Iris pigment epithelial cell (primary cell): ENCODE measurements at regions not wholly inside any gene's neighbourhood (a gene's known extent, or its start where the extent isn't known, plus 50 kb on each side); places are given as distances from the start of the nearest gene placed in this dataset.
"Not testable (repeated sequence)": the region's sequence is repeated elsewhere in the genome, so short reads cannot be mapped to it uniquely, and the experiment has no call there.

ENCODE experiments used
- DNase-seq: peaks from one replicate; pipeline ENCODE4 v3.0.0-alpha.2; 2011; ENCODE audit warnings: low read depth

DNA sequence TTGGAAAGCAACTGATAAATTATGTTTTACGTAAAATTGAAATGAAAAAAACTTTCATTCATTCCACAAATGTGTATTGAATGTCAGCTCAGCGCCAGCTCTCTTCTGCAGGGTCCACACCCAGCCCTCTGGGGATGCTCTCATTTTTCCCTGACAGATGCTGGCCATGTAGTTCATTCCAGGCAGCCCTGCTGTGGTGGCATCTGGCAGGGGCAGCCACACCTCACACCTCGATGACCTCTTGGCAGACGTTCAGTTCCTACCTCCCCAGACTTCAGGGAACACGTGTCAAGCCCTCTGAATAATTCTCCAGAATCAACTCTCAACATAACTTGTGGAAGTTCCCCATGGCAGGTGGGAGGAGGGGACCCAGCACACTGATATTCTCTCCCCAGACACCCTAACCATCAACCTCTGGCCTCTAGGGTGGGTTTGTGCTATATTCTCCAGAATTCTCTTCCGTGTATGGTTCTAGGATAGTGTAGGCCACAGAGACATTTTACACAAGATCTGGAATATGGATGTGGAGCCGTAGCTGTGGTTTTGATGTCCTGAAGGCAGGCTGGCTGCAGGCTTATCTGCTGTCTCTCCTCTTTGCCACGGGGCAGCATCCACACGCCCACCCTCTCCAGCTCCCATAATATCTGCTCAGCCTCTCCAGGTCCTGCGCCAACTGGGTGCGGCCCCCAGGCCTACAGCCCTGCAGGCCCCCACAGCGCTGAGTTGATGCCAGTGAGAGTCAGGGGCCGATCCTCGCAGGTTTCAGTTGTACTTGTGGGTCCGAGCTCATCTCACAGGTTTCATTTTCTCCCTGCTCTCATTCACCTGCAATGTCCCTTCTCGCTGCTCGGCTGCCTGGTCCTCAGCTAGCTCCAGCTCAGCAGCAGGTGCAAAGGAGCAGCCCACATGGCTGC is 175.8 kb upstream of the ARID1B start:
- DNase-seq = no peak

DNA sequence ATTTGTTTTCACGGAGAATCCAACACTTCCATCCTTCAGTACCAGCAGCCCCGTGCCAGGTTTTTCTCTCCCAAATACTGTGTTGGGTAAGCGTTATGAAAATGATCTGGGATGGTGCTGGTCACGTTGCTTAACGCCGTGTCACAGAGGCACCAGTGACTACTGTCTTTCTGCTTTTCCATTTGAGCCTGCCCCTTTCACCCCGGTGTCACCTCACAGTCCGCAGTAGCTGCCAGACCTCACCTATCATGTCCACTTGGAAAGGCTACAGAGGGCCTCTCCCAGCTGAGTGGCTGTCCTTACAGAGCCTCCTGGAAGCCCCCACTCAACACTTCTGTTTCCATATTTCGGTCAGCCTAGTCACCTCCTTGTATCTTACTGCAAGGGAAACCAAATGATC is 176.5 kb upstream of the ARID1B start:
- no peak for DNase-seq

DNA sequence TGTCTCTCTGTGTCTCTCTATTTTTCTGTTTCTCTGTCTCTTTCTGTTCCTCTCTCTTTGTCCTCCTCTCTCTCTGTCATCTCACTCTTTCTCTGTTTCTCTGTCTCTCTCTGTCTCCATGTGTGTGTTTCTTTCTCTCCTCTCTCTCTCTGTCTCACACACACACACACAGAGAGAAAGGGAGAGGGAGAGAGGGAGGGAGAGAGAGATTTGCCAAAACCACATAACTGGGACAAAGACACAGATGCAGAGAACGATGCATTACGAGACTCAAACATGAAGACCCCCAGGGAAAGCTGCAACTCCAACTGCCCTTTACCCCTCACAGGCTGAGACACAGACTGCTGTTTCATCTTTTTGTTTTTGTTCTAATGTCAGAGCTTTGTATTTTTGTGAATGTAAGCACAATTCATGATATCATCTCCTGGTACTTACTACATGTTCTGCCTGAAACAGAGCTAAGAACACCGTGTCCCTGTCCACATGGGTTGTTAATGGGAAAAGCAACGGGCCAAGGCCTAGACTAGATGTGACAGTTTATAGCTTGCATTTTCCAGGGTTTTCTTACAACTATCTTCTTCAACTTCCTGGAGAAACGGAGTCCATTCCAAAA is 177.1 kb upstream of the ARID1B start:
- DNase-seq = no peak

DNA sequence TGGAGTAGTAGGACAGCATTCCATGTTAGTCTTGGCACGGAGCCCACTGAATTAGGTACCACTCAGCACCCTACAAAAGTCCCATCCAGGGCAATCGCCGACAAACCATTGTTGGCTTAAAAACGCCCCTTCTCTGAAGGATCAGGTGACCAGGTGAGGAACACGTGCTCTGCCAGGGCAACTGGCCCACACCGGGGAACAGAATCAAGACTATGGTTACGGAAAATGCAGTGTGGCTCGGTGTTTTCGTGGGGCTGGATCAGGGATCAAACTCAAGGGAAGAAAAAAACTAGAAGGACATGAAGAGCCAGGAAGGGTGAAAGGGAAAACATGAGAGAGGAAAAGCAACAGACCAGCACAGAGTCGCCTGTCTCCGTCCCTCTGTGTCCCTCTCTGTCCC is 177.8 kb upstream of the ARID1B start:
- DNase-seq = no peak

DNA sequence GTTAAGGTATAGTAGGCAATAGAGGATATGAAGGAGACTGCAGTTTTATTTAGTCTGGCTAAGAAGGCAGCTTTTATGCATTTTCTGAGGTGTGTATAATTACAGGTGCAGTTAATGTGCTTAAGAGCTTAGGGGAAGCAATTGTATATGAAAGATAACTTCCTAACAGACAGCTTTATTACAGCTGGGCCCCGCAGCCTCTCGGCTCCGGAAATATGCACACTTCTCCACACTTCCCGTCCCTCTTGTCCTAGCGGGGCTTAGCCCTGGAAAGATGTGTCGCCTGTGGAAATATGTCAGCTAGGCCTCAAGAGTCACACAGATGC is 178.4 kb upstream of the ARID1B start:
- no peak for DNase-seq

DNA sequence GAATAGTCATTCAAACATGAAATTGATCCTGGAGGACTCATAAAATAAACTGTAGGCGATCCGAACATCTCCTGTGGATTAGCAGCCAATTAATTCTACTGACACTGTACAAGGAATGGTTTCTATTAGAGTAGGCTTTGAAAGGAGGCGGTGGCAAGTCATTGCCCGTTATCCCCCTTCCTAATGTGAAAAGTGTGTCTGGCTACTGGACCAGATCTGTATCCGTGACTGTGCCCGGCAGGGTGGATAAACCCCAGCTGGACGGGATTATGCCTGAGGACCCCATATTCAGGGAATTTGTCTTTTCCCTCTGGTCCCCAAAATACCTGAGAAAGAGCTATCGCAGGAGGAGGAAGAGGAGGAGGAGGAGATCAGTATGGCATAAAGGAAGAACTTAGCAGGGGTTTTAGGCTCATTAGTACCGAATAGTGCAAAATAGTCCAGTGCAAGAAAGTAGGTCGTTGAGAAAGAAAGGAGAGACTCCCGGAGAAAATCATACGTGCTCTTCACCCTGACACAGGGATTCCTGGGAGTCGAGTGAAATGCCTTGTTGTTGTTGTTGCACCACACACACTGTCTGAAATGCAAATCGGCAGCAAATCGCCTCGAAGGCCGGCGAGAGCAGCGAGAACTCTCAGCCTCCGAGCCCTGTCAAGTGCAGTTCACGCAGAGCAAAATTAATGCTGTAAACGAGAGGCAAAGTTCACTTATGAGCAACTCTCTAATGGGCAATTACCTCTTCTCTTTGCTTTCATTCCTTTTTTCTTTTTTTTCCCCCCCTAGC is 178.9 kb upstream of the ARID1B start:
- no peak for DNase-seq

DNA sequence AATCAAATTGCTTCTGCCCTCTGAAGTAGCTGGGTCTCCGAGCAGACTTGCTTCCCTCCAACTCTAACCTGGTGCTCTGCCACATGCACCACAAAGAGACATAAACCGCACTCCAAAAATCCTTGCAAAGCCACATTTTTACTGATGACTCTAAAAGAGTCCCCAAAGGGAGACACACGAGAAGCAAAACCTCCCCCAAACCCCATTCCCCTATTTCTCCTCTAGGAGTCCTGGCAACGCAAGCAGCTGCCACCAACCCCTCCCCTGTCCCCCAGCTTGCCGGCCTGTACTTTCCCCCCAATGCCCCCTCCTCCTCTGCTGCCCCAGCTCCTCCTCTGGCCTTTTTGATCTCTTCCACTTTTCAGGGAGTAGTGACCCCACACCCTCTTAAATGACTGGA is 180.1 kb upstream of the ARID1B start:
- DNase-seq = no peak

DNA sequence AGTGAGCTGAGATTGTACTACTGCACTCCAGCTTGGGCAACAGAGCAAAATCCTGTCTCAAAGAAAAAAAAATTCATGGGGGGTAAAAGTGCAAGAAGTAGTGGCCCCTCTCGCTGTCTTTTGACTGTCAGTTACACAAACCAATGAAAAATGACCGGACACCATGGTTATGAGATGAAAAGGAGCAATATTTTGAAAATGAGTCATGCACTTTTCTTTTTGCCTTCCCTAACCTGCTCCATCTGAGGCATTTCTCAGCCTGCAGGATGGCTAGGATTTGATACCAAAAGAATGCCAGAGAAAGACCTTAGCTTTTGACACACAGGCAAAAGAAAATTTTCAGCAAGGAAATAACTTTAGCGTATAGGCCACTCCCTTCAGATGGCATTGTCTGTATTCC is 181.7 kb upstream of the ARID1B start:
- DNase-seq = peak; percentile 8

DNA sequence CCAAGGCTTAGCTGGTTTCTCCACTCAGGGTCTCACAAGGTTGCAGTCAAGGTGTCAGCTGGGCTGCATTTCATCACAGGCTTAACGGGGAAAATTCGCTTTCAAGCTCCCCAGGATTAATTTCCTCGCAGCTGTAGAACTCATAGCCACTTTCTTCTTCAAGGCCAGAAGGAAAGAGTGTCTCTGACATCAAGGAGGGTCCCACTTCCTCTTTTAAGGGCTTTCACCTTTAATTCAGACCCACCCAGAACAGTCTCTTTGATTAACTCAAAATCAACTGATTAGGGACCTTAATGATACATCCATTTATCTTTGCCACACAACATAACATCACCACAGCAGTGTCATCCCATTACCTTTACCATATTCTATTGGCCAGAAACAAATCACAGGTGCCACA is 183.3 kb upstream of the ARID1B start:
- DNase-seq = no peak

DNA sequence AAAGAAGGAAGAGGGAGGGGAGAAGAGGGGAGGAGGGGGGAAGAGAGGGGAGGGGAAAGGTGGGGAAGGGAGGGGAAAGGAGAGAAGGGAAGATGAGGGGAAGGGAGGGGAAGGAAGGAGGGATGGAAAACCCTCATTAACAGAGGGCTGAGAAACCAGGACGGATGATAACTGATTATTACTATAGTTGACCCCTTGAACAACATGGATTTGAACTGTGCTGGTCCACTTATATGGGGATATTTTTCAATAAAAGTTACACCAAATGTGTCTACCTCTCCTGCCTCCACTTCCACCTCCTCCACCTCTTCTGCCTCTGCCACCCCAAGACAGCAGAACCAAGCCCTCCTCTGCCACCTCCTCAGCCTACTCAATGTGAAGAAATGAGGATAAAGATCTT is 184.1 kb upstream of the ARID1B start:
- DNase-seq = no peak

DNA sequence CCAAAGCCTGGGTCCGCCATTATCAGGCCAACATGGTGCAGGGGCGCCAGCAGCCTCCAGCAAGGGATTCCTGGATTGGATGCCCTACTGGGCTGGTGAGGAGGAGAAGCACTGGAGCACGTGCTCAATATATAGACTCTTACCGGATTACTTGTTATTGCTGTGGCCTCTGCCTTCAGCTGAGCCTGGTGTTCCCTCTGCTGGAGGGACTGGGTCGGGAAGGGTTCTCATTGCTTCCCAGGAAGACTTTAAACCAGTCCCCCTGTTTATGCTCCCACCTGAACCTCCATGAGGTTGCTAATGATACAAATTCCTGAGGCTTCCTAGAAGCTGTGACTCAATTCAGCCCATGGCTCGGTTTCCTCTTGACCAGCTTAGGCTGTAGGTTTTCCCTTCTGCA is 186.7 kb upstream of the ARID1B start:
- no peak for DNase-seq

DNA sequence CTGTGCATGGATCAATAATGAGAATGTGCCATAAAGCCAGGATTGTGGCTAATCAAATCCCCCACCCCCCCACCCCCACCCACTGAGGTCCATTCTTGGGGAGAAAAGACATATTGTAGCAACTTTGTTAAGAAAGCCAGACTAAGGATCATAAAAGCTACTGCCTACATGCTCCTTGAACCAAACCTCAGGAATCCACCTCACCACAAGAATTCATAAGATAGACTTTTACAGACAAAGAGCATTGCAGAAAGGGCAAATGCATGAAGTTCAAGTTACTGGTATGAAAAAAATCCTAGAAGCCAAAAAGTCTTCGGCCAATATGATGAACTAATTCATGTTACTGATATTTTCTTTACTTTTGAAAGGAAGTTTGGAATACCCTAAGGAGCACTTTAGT is 187.9 kb upstream of the ARID1B start:
- DNase-seq = peak; percentile 85

DNA sequence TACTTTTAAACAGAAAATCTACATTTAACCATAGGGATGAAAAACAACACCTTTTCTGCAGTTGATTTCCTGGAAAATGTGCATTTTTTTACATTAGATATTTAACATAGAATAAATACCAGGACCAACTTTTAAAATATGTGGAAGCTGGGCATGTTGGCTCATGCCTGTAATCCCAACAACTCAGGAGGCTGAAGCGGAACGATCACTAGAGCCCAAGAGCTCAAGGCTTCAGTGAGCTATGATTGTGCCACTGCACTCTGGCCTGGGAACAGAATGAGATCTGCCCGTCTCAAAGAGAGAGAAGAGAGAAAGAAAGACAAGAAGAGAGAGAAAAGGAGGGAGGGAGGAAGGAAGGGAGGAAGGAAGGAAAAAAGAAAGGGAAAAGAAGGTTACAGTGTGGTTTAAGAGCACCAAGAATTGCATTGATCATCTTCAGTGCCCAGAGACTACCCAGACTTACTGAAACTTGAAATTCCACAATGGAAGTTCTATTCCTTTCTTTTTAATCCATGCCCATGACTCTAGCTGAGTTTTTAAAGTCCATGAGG is 189.4 kb upstream of the ARID1B start:
- DNase-seq = no peak

DNA sequence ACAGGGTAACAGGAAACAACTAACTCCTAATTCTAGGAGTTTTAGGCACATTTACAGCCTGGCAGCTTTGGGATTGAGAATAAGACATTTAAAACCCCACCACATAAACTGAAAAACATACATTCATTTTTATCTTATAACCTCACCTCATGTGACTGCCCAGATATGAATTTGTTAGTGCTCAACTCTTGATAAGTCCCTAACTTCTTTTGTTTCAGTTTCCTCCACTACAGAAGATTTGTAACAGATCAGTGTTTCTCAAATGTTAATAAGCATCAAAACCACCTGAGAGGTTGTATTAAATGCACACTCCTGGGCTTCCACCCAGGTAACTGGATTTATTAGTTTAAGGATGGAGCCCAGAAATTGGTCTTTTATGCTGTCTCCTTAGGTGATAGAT is 190.1 kb upstream of the ARID1B start:
- no peak for DNase-seq

DNA sequence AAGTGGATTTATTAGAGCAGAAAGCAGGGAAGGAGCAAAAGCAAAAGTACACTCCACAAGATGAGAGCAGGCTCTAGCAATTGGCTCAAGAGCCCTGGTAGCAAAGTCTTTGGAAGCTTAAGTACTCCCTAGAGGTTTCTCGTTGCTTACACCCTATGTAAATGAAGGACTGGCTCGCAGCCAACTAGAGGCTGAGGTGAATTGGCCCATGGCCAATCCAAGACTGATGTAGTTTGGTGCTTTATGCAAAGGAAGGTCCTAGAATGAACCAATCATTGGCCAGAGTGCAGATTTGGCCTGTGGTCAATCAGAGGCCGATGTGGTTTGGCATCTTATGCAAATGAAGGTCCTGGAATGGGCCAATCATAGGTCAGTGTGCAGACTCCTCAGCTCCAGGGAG is 191.3 kb upstream of the ARID1B start:
- no peak for DNase-seq

DNA sequence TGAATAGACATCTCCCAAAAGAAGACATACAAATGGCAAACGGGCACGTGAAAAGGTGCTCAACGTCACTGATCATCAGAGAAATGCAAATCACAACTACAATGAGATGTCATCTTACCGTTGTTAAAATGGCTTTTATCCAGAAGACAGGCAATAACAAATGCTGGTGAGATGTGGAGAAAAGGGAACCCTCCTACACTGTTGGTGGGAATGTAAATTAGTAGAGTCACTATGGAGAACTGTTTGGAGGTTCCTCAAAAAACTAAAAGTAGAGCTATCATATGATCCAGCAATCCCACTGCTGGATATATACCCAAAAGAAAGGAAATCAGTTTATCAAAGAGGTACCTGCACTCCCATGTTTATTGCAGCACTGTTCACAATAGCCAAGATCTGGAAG is 193.1 kb upstream of the ARID1B start:
- DNase-seq = not testable (repeated sequence)

DNA sequence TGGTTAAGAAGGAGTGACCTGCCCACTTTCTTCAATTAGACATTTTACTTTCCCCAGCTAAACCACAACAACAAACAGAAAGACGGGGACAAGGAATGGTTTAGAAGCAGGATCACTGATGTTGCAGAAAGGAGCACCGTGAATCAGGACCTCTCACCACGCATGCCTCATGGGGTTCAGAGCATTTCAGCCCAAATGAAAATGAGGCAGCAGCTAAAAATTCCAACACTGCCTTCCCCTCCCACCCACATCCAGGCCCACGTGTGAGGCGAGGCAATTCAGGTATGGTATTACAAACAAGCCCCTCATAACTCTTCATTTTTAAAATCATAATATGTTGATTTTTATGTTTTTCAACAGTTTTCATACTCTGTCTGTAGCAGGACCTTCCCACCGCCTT is 194.1 kb upstream of the ARID1B start:
- no peak for DNase-seq

DNA sequence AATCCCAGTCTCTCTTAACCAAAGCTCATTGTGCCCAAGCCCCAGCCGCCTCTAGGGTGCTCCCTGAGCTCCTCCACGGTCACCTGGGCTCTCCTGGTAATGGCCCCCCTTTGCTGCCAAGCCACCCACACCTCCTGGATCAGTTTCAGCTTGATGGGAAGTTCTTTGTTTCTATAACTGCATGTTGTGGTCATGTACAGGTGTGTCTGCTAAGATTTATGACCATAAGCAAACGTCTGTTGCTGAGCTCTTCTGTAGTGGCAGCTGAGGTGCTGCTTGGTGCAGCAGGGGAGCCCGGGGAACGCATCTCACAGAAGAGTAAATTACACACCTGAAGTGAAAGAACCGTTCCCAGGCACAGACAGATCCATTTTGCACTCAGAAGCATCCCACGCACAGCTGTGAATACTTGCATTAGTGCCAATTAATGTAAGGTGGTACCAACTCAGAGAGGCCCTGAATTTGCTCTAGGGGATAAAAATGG is 194.6 kb upstream of the ARID1B start:
- DNase-seq = no peak

DNA sequence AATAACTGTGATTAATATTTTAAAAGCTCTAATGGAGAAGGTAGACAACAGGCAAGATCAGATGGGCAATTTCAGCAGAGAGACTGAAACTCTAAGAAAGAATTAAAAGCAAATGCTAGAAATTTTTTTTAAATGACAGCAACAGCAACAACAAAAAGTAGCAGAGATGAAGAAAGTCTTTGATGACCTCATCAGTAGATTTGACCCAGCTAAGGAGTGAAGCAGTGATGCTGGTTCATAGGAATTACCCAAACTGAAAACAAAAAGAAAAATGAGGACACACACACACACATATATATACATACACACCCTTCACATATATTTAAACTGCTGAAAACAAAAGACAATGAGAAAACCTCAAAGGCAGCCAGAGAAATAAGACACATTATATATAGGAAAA is 197.6 kb upstream of the ARID1B start:
- no peak for DNase-seq

DNA sequence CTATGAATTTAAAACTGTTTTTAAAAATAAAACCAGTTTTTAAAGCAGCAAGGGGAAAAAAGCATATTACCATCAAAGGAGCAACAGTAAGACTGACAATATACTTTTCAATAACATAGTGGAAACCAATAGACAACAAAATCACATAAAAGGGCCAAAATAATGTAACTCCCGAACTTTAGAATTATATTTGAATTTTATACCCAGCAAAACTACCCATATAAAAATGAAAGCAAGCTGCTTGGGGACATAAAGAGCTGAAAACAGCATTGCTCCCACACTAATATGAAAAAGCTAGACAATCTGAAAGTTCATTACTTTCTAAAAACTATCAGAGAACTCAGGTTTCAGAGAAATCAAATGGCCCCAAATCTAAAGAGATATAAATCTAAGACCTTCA is 199.4 kb upstream of the ARID1B start:
- DNase-seq = no peak

DNA sequence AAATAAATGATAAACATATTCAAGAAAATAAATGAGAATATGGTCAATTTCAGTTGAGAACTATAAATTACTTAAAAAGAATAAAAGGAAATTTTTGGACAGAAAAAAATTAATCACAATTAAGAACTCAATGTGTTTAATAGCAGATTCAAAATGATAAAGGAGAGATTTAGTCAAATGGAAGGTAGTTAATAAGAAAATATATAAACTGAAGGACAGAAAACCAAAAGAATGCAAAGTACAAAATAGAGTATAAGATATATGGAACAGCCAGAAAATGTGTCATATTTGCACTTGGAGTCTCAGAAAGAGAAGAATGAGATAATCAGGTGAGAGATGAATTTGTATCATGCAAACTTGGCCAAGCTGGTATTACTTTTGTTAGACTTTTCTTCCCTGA is 201.8 kb upstream of the ARID1B start:
- DNase-seq = no peak

DNA sequence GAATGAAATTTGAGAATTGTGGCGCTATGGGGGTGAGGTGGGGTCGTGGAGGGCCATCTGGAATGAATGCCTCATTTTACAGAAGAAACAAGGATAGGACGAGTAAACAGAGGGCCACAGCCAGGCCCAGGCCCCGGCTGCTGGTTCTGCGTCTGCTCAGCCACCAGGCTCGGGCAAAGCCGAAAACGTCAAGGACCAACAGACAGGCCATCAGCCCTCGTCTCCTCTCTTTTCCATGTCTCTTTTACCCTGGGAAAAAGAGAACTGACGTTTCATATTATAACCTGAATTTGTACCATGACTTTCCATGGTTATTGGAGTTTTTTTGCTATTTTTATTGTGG is 212.4 kb upstream of the ARID1B start:
- no peak for DNase-seq
